ENCODE measurements at regions not wholly inside any gene's neighbourhood (a gene's known extent, or its start where the extent isn't known, plus 50 kb on each side); places are given as distances from the start of the nearest gene placed in this dataset.
"Not testable (repeated sequence)": the region's sequence is repeated elsewhere in the genome, so short reads cannot be mapped to it uniquely, and the experiment has no call there.

- no peak for DNase-seq
Observed at GRCh38 chr13:28607187-28607955, 51.6 kb upstream of the POMP start.

- no peak for DNase-seq
Observed at GRCh38 chr13:28606466-28606865, 52.5 kb upstream of the POMP start.

- not testable (repeated sequence) for DNase-seq
Observed at GRCh38 chr13:28605147-28605546, 53.8 kb upstream of the POMP start.

- DNase-seq, result no peak
Observed at GRCh38 chr13:28603043-28603664, 55.8 kb upstream of the POMP start.

- DNase-seq, result no peak
Observed at GRCh38 chr13:28602580-28602979, 56.4 kb upstream of the POMP start.

- no peak for DNase-seq
Observed at GRCh38 chr13:28601581-28601980, 57.3 kb upstream of the POMP start.

- no peak for DNase-seq
Observed at GRCh38 chr13:28597641-28598040, 61.3 kb upstream of the POMP start.

- DNase-seq, result no peak
Observed at GRCh38 chr13:28590461-28590860, 68.5 kb upstream of the POMP start.

- no peak for DNase-seq
Observed at GRCh38 chr13:28588296-28588695, 70.6 kb upstream of the POMP start.

- no peak for DNase-seq
Observed at GRCh38 chr13:28587174-28587540, 71.8 kb upstream of the POMP start.

- no peak for DNase-seq
Observed at GRCh38 chr13:28586439-28587173, 72.3 kb upstream of the POMP start.

- no peak for DNase-seq
Observed at GRCh38 chr13:28585561-28585960, 73.4 kb upstream of the POMP start.

GRCh38 chr13:28584873-28585381, 74.0 kb upstream of the POMP start:
- no peak for DNase-seq

GRCh38 chr13:28583651-28584091, 75.3 kb upstream of the POMP start:
- no peak for DNase-seq

GRCh38 chr13:28582892-28583240, 76.1 kb upstream of the POMP start:
- no peak for DNase-seq

GRCh38 chr13:28582225-28582891, 76.6 kb upstream of the POMP start:
- DNase-seq, result no peak

GRCh38 chr13:28581451-28581850, 77.5 kb upstream of the POMP start:
- no peak for DNase-seq

- no peak for DNase-seq
Observed at GRCh38 chr13:28579736-28580135, 79.2 kb upstream of the POMP start.

- no peak for DNase-seq
Observed at GRCh38 chr13:28579322-28579721, 79.6 kb upstream of the POMP start.

GRCh38 chr13:28576067-28576466, 81.1 kb upstream of the FLT1 start:
- DNase-seq, result no peak

GRCh38 chr13:28575200-28575599, 80.3 kb upstream of the FLT1 start:
- no peak for DNase-seq

- peak; percentile 5 for DNase-seq
Observed at GRCh38 chr13:28574617-28575142, 79.8 kb upstream of the FLT1 start.
